Stomach (tissue), 4 donors: ENCODE measurements at regions not wholly inside any gene's neighbourhood (a gene's known extent, or its start where the extent isn't known, plus 50 kb on each side); places are given as distances from the start of the nearest gene placed in this dataset.

Experiments used
- CTCF ChIP-seq, 7 experiments: fragments of 450-650 bp in 4 of 7; fragments of 200-600 bp in 3 of 7; sonication (generic) in 3 of 7; IDR thresholded peaks; one replicate each; pipeline ENCODE4 v1.5.1; 2016 to 2019; ENCODE audit warnings: antibody characterized with exemption in 7 of 7, control low read depth in 2 of 7, mild to moderate bottlenecking in 1 of 7
- EP300 ChIP-seq: sonication (generic); formaldehyde crosslinking; IDR thresholded peaks from one replicate; pipeline ENCODE4 v1.6.1; 2017; ENCODE audit warnings: antibody characterized with exemption
- POLR2A ChIP-seq, 4 donors: fragments of 450-650 bp; IDR thresholded peaks; one replicate each; pipeline ENCODE4 v1.6.1; 2016; ENCODE audit warnings: antibody characterized with exemption in 4 of 4, control low read depth in 2 of 4, mild to moderate bottlenecking in 1 of 4, moderate library complexity in 1 of 4

GRCh38 chr3:168241156-168241555 lies 145.4 kb upstream of the GOLIM4 start:
- TF ChIP-seq CTCF (IDR thresholded peaks at IDR 0.05), result no peak
- no peak for TF ChIP-seq EP300
- TF ChIP-seq POLR2A (IDR thresholded peaks at IDR 0.05), result no peak
